SK-N-SH (cell line): ENCODE measurements at regions not wholly inside any gene's neighbourhood (a gene's known extent, or its start where the extent isn't known, plus 50 kb on each side); places are given as distances from the start of the nearest gene placed in this dataset.

Source experiments
- CTCF ChIP-seq: fragments of 200-600 bp; sonication (generic); IDR thresholded peaks from 2 replicates; pipeline ENCODE4 v1.6.1; 2017; ENCODE audit warnings: antibody characterized with exemption, mild to moderate bottlenecking, moderate library complexity
- PBX3 ChIP-seq: IDR thresholded peaks from 2 replicates; pipeline ENCODE4; 2012
- POLR2AphosphoS5 ChIP-seq: IDR thresholded peaks from 2 replicates; pipeline ENCODE4 v1.6.1; 2012; ENCODE audit warnings: low read depth, low read length
- RFX5 ChIP-seq: IDR thresholded peaks from 2 replicates; pipeline ENCODE4 v1.6.1; 2012; ENCODE audit warnings: mild to moderate bottlenecking, improper control_type of control experiment, low read length
- YY1 ChIP-seq: IDR thresholded peaks from 2 replicates; pipeline ENCODE4 v1.4.0; 2012; ENCODE audit warnings: low read depth, mild to moderate bottlenecking

GRCh38 chr4:161260819-161261218 is 903.0 kb downstream of the FSTL5 start:
- TF ChIP-seq YY1: no peak
- no peak for TF ChIP-seq PBX3
- no peak for TF ChIP-seq RFX5
- no peak for TF ChIP-seq CTCF
- no peak for TF ChIP-seq POLR2AphosphoS5
